DMS153 treated with DMSO at 0.1 percent for 48 hours (cell line): ENCODE measurements at regions not wholly inside any gene's neighbourhood (a gene's known extent, or its start where the extent isn't known, plus 50 kb on each side); places are given as distances from the start of the nearest gene placed in this dataset.
A peak's percentile ranks its signal among the peaks of the same experiment; 100 is the strongest.

Source experiments
- DNase-seq: peaks from one replicate; lab custom pipeline; 2025; ENCODE audit not compliant: unreplicated experiment; lab: John Stamatoyannopoulos, UW

- peak; percentile 47 for DNase-seq
Observed at GRCh38 chr16:73610160-73610559, 562.2 kb upstream of the ZFHX3 start.

GRCh38 chr16:73608911-73609310 lies 561.0 kb upstream of the ZFHX3 start:
- DNase-seq = no peak

- no peak for DNase-seq
Observed at GRCh38 chr16:73605309-73605708, 557.4 kb upstream of the ZFHX3 start.

GRCh38 chr16:73601911-73602310 lies 554.0 kb upstream of the ZFHX3 start:
- no peak for DNase-seq

- DNase-seq = no peak
Observed at GRCh38 chr16:73599870-73600269, 551.9 kb upstream of the ZFHX3 start.

GRCh38 chr16:73599351-73599750 lies 551.4 kb upstream of the ZFHX3 start:
- DNase-seq = no peak

- DNase-seq = no peak
Observed at GRCh38 chr16:73584157-73584556, 536.2 kb upstream of the ZFHX3 start.

- DNase-seq = no peak
Observed at GRCh38 chr16:73572135-73572828, 524.4 kb upstream of the ZFHX3 start.

GRCh38 chr16:73569266-73569980 lies 521.5 kb upstream of the ZFHX3 start:
- DNase-seq = no peak

- DNase-seq = no peak
Observed at GRCh38 chr16:73568769-73569168, 520.8 kb upstream of the ZFHX3 start.

- no peak for DNase-seq
Observed at GRCh38 chr16:73565925-73566324, 518.0 kb upstream of the ZFHX3 start.

GRCh38 chr16:73565263-73565662 lies 517.3 kb upstream of the ZFHX3 start:
- no peak for DNase-seq

- DNase-seq = no peak
Observed at GRCh38 chr16:73563709-73564108, 515.8 kb upstream of the ZFHX3 start.

- no peak for DNase-seq
Observed at GRCh38 chr16:73560497-73560896, 512.6 kb upstream of the ZFHX3 start.

GRCh38 chr16:73558219-73558618 lies 510.3 kb upstream of the ZFHX3 start:
- no peak for DNase-seq

- DNase-seq = no peak
Observed at GRCh38 chr16:73553941-73554660, 506.2 kb upstream of the ZFHX3 start.

GRCh38 chr16:73549984-73550631 lies 502.2 kb upstream of the ZFHX3 start:
- DNase-seq = no peak

GRCh38 chr16:73547552-73548403 lies 499.9 kb upstream of the ZFHX3 start:
- no peak for DNase-seq

GRCh38 chr16:73546341-73546845 lies 498.5 kb upstream of the ZFHX3 start:
- DNase-seq = peak; percentile 48

GRCh38 chr16:73545755-73546154 lies 497.8 kb upstream of the ZFHX3 start:
- no peak for DNase-seq
